GM19438 (cell line): ENCODE measurements at regions not wholly inside any gene's neighbourhood (a gene's known extent, or its start where the extent isn't known, plus 50 kb on each side); places are given as distances from the start of the nearest gene placed in this dataset.

Experiments
- ATAC-seq: cut with Tn5 transposase; IDR thresholded peaks from one replicate; pipeline ENCODE4 v1.9.1; 2021; ENCODE audit warnings: low read depth; ENCODE audit not compliant: unreplicated experiment

- ATAC-seq, result no peak
Measured at GRCh38 chr5:117494188-117494587, 919.6 kb upstream of the SEMA6A start.

- ATAC-seq, result no peak
Measured at GRCh38 chr5:117488976-117489500, 914.4 kb upstream of the SEMA6A start.

- ATAC-seq, result no peak
Measured at GRCh38 chr5:117487556-117487955, 912.9 kb upstream of the SEMA6A start.

GRCh38 chr5:117486879-117487391, 912.3 kb upstream of the SEMA6A start:
- ATAC-seq, result no peak

- ATAC-seq, result no peak
Measured at GRCh38 chr5:117486261-117486660, 911.6 kb upstream of the SEMA6A start.

GRCh38 chr5:117475919-117476318, 901.3 kb upstream of the SEMA6A start:
- no peak for ATAC-seq

GRCh38 chr5:117473165-117473564, 898.5 kb upstream of the SEMA6A start:
- ATAC-seq, result no peak

- no peak for ATAC-seq
Measured at GRCh38 chr5:117463881-117464570, 889.4 kb upstream of the SEMA6A start.

GRCh38 chr5:117461966-117462365, 887.3 kb upstream of the SEMA6A start:
- no peak for ATAC-seq

- peak; percentile 86 for ATAC-seq
Measured at GRCh38 chr5:117461403-117461802, 886.8 kb upstream of the SEMA6A start.

- ATAC-seq, result no peak
Measured at GRCh38 chr5:117457656-117458055, 883.0 kb upstream of the SEMA6A start.

GRCh38 chr5:117456866-117457470, 882.3 kb upstream of the SEMA6A start:
- no peak for ATAC-seq

- peak; percentile 57 for ATAC-seq
Measured at GRCh38 chr5:117455236-117456233, 880.9 kb upstream of the SEMA6A start.

GRCh38 chr5:117454716-117455212, 880.1 kb upstream of the SEMA6A start:
- peak; percentile 86 for ATAC-seq

- no peak for ATAC-seq
Measured at GRCh38 chr5:117436846-117437245, 862.2 kb upstream of the SEMA6A start.

- ATAC-seq, result no peak
Measured at GRCh38 chr5:117435203-117435602, 860.6 kb upstream of the SEMA6A start.

GRCh38 chr5:117434254-117434653, 859.6 kb upstream of the SEMA6A start:
- no peak for ATAC-seq

- no peak for ATAC-seq
Measured at GRCh38 chr5:117433818-117434217, 859.2 kb upstream of the SEMA6A start.

GRCh38 chr5:117431091-117431490, 856.5 kb upstream of the SEMA6A start:
- ATAC-seq, result no peak

GRCh38 chr5:117425163-117425562, 850.5 kb upstream of the SEMA6A start:
- ATAC-seq, result no peak

- no peak for ATAC-seq
Measured at GRCh38 chr5:117424559-117424958, 849.9 kb upstream of the SEMA6A start.
